DOHH2 (cell line): ENCODE measurements at regions not wholly inside any gene's neighbourhood (a gene's known extent, or its start where the extent isn't known, plus 50 kb on each side); places are given as distances from the start of the nearest gene placed in this dataset.

Experiments used
- H3F3A ChIP-seq: fragments of 200-600 bp; sonication (generic), shearing (Covaris generic); 2 replicates; pipeline ENCODE4 v1.6.0; 2016; ENCODE audit warnings: antibody characterized with exemption, mild to moderate bottlenecking; ENCODE audit not compliant: control insufficient read depth, insufficient read depth
- H3K27ac ChIP-seq: fragments of 200-600 bp; sonication (generic); 2 replicates; pipeline ENCODE4 v1.5.1; 2014; ENCODE audit warnings: low read depth, mild to moderate bottlenecking, low read length, moderate library complexity
- H3K27me3 ChIP-seq: fragments of 200-600 bp; sonication (generic); 2 replicates; pipeline ENCODE4 v1.6.1; 2014; ENCODE audit warnings: mild to moderate bottlenecking, low read length, mixed read lengths; ENCODE audit not compliant: control insufficient read depth
- H3K36me3 ChIP-seq: fragments of 200-600 bp; sonication (generic); 2 replicates; pipeline ENCODE4 v1.6.1; 2014; ENCODE audit warnings: mild to moderate bottlenecking, low read length, moderate library complexity, mixed read lengths; ENCODE audit not compliant: control insufficient read depth
- H3K4me1 ChIP-seq: fragments of 200-600 bp; sonication (generic); 2 replicates; pipeline ENCODE4 v1.6.1; 2014; ENCODE audit warnings: mild to moderate bottlenecking, low read length, mixed read lengths; ENCODE audit not compliant: control insufficient read depth
- H3K4me2 ChIP-seq: fragments of 200-600 bp; sonication (generic); 2 replicates; pipeline ENCODE4 v1.6.0; 2014; ENCODE audit warnings: mild to moderate bottlenecking, low read length, moderate library complexity
- H3K4me3 ChIP-seq: fragments of 200-600 bp; sonication (generic); 2 replicates; pipeline ENCODE4 v1.5.1; 2014; ENCODE audit warnings: mild to moderate bottlenecking, low read length, mixed read lengths
- H3K79me2 ChIP-seq: fragments of 200-600 bp; sonication (generic); 2 replicates; pipeline ENCODE4 v1.6.1; 2014; ENCODE audit warnings: mild to moderate bottlenecking, low read length, mixed read lengths; ENCODE audit not compliant: control insufficient read depth
- H3K9me2 ChIP-seq: fragments of 200-600 bp; sonication (generic); replicated peaks from 2 replicates; pipeline ENCODE4 v1.6.1; 2014; ENCODE audit warnings: mild to moderate bottlenecking, low read length, mixed read lengths; ENCODE audit not compliant: control insufficient read depth
- H3K9me3 ChIP-seq: fragments of 200-600 bp; sonication (generic); 2 replicates; pipeline ENCODE4 v1.6.1; 2014; ENCODE audit warnings: antibody characterized with exemption, low read length, mixed read lengths; ENCODE audit not compliant: control insufficient read depth, insufficient read depth
- H4K20me1 ChIP-seq: fragments of 200-600 bp; sonication (generic); 2 replicates; pipeline ENCODE4 v1.6.0; 2014; ENCODE audit warnings: low read depth, mild to moderate bottlenecking, antibody characterized with exemption, low read length, moderate library complexity; ENCODE audit not compliant: control insufficient read depth, insufficient read depth
- CTCF ChIP-seq: fragments of 200-600 bp; sonication (generic); IDR thresholded peaks from one replicate; pipeline ENCODE4 v1.5.1; 2014; ENCODE audit warnings: antibody characterized with exemption, mild to moderate bottlenecking, low read depth, low read length; ENCODE audit not compliant: poor library complexity, severe bottlenecking
- EZH2phosphoT487 ChIP-seq: fragments of 200-600 bp; sonication (generic); IDR thresholded peaks from 2 replicates; pipeline ENCODE4 v1.6.1; 2017; ENCODE audit warnings: borderline replicate concordance, mild to moderate bottlenecking, antibody characterized with exemption, low read length, moderate library complexity, mixed read lengths

- no peaks in the 10 kb centered on the region for H3K4me1 ChIP-seq
- H3K27me3 ChIP-seq = peaks cover 1% of the 10 kb centered on the region; the same call in 1 of the 2 replicates
- no peaks in the 10 kb centered on the region for H3K9me3 ChIP-seq
- no peak overlapping the region for H3K27ac ChIP-seq
- H3K4me3 ChIP-seq = no peak overlapping the region
- H3K79me2 ChIP-seq = no peaks in the 10 kb centered on the region
- no peaks in the 10 kb centered on the region for H3K36me3 ChIP-seq
- H3K4me2 ChIP-seq = no peak overlapping the region
- H3F3A ChIP-seq = no peaks in the 10 kb centered on the region
- no peak for TF ChIP-seq CTCF
- TF ChIP-seq EZH2phosphoT487 = no peak
- no peaks in the 10 kb centered on the region for H4K20me1 ChIP-seq
- no peaks in the 10 kb centered on the region for H3K9me2 ChIP-seq
These were observed 94.6 kb upstream of the AKT3 start for GRCh38 chr1:243944429-243945160.

- no peaks in the 10 kb centered on the region for H3F3A ChIP-seq
- H3K4me2 ChIP-seq = no peak overlapping the region
- no peaks in the 10 kb centered on the region for H3K79me2 ChIP-seq
- no peaks in the 10 kb centered on the region for H3K36me3 ChIP-seq
- no peaks in the 10 kb centered on the region for H3K9me2 ChIP-seq
- no peaks in the 10 kb centered on the region for H4K20me1 ChIP-seq
- H3K4me3 ChIP-seq = no peak overlapping the region
- H3K9me3 ChIP-seq = no peaks in the 10 kb centered on the region
- H3K27ac ChIP-seq = no peak overlapping the region
- peaks cover 3% of the 10 kb centered on the region; the same call in 1 of the 2 replicates for H3K27me3 ChIP-seq
- no peaks in the 10 kb centered on the region for H3K4me1 ChIP-seq
- no peak for TF ChIP-seq EZH2phosphoT487
- TF ChIP-seq CTCF = no peak
These were observed 93.8 kb upstream of the AKT3 start for GRCh38 chr1:243943671-243944428.

- H3K36me3 ChIP-seq = no peaks in the 10 kb centered on the region
- no peak overlapping the region for H3K27ac ChIP-seq
- no peaks in the 10 kb centered on the region for H3K4me1 ChIP-seq
- H3K9me3 ChIP-seq = no peaks in the 10 kb centered on the region
- H3K4me3 ChIP-seq = no peak overlapping the region
- no peak overlapping the region for H3K4me2 ChIP-seq
- no peaks in the 10 kb centered on the region for H3K9me2 ChIP-seq
- no peaks in the 10 kb centered on the region for H3F3A ChIP-seq
- TF ChIP-seq CTCF (no peak), EZH2phosphoT487 (no peak)
- H3K79me2 ChIP-seq = no peaks in the 10 kb centered on the region
- H3K27me3 ChIP-seq = peaks cover 3% of the 10 kb centered on the region; the same call in 1 of the 2 replicates
- H4K20me1 ChIP-seq = no peaks in the 10 kb centered on the region
These were observed 92.4 kb upstream of the AKT3 start for GRCh38 chr1:243942196-243943150.
